ENCODE measurements at regions not wholly inside any gene's neighbourhood (a gene's known extent, or its start where the extent isn't known, plus 50 kb on each side); places are given as distances from the start of the nearest gene placed in this dataset.

- no peak for TF ChIP-seq E4F1 (IDR thresholded peaks at IDR 0.05; ENCODE audit: borderline replicate concordance, partially characterized antibody)
- no peak for TF ChIP-seq POLR2AphosphoS5 (IDR thresholded peaks at IDR 0.05; ENCODE audit: low read length)
- TF ChIP-seq IKZF1 (conservative IDR thresholded peaks at IDR 0.05): no peak
- TF ChIP-seq SUZ12 (IDR thresholded peaks at IDR 0.05; ENCODE audit: unreplicated experiment): no peak
- TF ChIP-seq CBFB (IDR thresholded peaks at IDR 0.05; ENCODE audit: low read depth): 0 out of 2 replicates have a peak, but pooled peaks have one; percentile 41
- peak; percentile 60; the same call in 1 of the 2 replicates for TF ChIP-seq NFIC (IDR thresholded peaks at IDR 0.05; ENCODE audit: low read depth, low read length)
- peak in 1 of 2 experiments; percentile 44; a peak in 1 of 4 replicates for TF ChIP-seq ETV6 (conservative IDR thresholded peaks at IDR 0.05 in 1 of 2, IDR thresholded peaks at IDR 0.05 in 1 of 2; ENCODE audit: borderline replicate concordance in 1 of 2, low read depth in 1 of 2)
- no peak for TF ChIP-seq HDGF (IDR thresholded peaks at IDR 0.05)
- TF ChIP-seq FOS (IDR thresholded peaks at IDR 0.05; ENCODE audit: borderline replicate concordance, extremely low read depth, insufficient read length): no peak
- TF ChIP-seq MLLT1 (IDR thresholded peaks at IDR 0.05): no peak; the same call in 1 of the 2 replicates
- no peak for TF ChIP-seq ZNF384 (IDR thresholded peaks at IDR 0.05; ENCODE audit: borderline replicate concordance, low read depth, low read length)
- no peak for TF ChIP-seq ZBTB33 (IDR thresholded peaks at IDR 0.05)
- TF ChIP-seq USF2 (IDR thresholded peaks at IDR 0.05; ENCODE audit: borderline replicate concordance, low read depth, low read length): no peak
- TF ChIP-seq MYB (IDR thresholded peaks at IDR 0.05; ENCODE audit: borderline replicate concordance, low read depth, low read length): no peak
- no peak for TF ChIP-seq ZSCAN29 (IDR thresholded peaks at IDR 0.05)
- TF ChIP-seq YBX1 (IDR thresholded peaks at IDR 0.05): no peak
- 0 out of 2 replicates have a peak, but pooled peaks have one; percentile 34 for TF ChIP-seq NBN (IDR thresholded peaks at IDR 0.05)
- TF ChIP-seq PRDM15 (CRISPR knock-in tag; IDR thresholded peaks at IDR 0.05): no peak
- 0 out of 2 replicates have a peak, but pooled peaks have one; percentile 23 for TF ChIP-seq CREM (IDR thresholded peaks at IDR 0.05; ENCODE audit: low read depth)
These were observed 54.2 kb upstream of the BCL2L14 start (continued) for GRCh38 chr12:12016284-12017100.

Data from GM12878 (cell line).